GM19463 (cell line): ENCODE measurements at regions not wholly inside any gene's neighbourhood (a gene's known extent, or its start where the extent isn't known, plus 50 kb on each side); places are given as distances from the start of the nearest gene placed in this dataset.
"Not testable (repeated sequence)": the region's sequence is repeated elsewhere in the genome, so short reads cannot be mapped to it uniquely, and the experiment has no call there.

Experiments
- ATAC-seq: cut with Tn5 transposase; IDR thresholded peaks from one replicate; pipeline ENCODE4 v1.9.1; 2021; ENCODE audit warnings: mild to moderate bottlenecking, moderate library complexity; ENCODE audit not compliant: unreplicated experiment

GRCh38 chr10:131577178-131577555 lies 265.6 kb upstream of the TCERG1L start:
- ATAC-seq = no peak

DNA sequence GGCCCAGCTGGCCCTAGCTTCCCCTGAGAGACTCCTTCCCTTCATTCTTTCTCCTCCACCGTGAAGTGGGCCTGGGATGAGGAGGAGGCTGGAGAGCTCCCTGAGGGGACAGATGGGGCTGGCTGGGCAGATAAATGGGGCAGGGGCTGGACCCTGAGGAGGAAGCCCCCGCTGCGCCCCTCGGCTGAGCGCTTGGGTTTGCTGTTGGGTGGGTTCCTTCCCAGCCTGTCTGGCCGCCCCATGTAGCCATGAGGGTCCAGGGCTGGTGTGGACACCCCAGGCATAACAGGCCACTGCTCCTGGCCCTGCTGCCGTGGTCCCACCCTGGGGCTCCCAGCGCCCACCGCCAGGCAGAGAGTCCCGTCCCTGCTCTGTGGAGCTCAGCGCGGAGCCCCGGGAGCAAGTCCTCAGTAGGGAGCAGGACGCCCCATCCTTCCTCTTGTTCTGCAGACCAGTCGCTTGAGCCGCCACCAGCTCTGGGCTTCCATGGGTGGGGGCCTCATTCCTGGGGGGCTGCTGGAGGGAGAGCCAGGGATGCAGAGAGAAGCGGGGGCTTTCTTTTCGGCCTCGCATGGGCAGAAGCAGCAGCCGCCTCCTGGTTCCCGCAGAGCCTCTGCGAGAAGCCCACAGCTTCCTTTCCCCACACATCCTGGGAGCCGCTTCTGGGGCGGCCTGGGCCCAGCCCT lies 266.4 kb upstream of the TCERG1L start:
- ATAC-seq = no peak

- no peak for ATAC-seq
Measured at GRCh38 chr10:131578472-131578970, 267.0 kb upstream of the TCERG1L start.

DNA sequence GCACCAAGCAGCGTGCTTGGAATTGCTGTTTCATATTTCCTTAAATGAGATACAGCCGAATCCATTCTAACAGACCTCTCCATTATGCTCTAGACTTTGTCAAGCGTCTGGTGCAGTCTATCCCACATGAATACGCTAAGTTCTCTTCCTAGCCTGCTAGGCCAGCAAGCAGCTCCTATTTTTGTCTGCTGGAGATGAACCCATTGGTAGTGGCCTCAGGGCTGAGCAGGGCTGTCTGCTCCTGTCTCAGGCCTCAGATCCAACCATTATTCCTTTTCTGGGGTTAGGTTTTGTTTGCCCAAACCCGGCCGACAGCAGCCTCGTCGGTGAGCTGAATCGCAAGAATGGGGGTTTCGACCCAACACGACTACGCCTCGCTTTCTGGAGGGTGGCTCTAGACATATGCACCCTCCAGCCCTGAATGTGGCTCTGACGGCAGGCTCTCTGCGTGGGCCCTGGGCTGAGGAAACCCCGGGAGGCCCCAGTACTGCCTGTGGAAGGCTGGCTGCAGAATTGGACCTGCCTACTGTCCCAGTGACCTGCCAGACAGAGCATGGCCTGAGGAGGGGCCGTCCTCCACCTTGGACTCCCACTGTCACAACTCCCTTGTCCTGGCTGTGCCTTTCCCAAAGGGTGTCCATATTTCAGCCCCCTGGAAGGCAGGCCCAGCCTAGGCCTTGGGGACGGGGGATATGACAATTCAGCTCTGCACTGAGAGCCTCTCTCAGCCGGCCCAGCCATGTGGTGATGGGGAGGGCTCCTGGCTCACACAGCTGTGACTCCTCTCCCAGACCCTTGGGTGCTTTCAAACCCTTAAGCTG lies 267.9 kb upstream of the TCERG1L start:
- ATAC-seq = no peak

GRCh38 chr10:131580076-131580652 lies 268.6 kb upstream of the TCERG1L start:
- ATAC-seq = no peak

DNA sequence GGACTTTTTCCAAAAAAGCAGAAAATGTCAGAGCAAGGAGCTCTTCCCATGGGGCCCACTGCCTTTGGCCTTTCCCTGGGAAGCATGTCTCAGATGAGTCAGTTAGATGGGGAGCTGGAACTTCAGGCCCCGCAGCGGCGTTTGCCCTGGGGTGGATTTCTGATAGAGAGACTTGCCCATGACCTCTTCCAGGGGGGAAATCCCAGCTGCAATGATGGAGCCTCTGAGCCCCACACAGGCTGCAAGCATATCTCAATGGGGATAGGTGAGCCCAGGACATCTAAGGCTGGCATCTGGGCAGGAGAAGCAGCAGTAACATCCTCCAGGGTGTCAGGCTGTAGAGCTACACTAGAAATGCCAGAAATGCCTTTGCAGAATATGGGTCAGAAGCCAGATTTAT lies 269.2 kb upstream of the TCERG1L start:
- ATAC-seq = no peak

DNA sequence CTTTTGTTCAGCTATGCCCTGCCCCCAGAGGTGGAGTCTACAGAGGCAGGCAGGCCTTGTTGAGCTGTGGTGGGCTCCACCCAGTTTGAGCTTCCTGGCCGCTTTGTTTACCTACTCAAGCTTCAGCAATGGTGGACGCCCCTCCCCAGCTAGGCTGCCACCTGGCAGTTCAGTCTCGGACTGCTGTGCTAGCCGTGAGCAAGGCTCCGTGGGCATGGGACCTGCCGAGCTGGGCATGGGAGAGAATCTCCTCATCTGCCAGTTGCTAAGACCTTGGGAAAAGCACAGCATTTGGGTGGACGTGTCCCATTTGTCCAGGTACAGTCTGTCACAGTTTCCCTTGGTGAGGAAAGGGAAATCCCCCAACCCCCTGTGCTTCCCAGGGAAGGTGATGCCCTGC lies 270.0 kb upstream of the TCERG1L start:
- ATAC-seq = not testable (repeated sequence)

DNA sequence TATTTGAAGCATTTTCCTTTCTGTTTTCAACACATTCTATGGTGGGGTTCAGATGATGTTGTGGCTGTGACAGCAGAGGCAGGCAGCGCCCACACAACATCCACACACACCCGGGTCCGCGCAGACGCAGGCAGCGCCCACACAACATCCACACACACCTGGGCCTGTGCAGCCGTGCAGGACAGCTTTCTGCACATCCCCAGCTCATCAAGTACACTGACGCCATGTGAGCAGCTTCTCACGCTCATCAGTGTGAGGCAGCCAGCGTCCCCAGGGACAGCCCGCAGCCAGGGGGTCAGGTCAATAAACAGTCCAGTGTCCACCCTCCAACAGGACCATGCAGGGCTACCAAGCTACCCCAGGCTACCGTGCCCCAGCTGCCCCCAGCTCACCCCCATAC lies 272.8 kb upstream of the TCERG1L start:
- ATAC-seq = no peak

GRCh38 chr10:131585761-131586160 lies 274.2 kb upstream of the TCERG1L start:
- ATAC-seq = no peak

GRCh38 chr10:131586958-131587357 lies 275.4 kb upstream of the TCERG1L start:
- no peak for ATAC-seq

DNA sequence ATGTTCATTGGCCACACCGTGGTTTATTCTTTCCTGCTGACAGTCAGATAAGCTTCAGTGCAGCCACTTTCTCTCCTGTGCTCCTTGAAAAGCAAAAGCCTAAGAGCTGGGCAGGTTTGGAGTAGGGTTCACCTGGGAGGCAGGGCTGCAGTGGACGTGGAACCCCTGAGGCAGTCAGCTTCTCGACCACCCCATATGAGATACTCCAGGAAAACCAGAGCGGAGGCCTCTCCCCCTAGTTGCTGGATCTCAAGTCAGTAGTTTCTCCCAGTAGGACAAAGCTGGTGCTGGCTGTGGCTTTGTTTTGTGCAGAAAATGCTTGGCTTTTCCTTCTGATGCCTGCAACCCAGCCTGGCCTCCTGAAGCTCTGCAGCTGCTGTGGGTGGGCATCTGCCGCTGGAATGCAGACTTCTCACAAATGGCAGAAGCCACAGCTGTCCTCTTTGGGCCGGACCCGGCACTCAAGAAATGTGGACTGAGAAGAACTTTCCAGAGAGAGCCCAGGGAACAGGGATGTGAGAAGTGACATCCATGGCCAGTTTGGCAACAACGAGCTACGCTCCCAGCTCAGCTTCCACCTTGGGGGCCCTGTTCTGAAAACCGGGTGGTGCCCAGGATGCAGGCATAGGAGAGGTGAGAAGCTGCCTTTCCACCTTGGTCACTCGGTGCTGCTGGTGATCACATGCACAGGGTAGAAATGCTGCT lies 276.6 kb upstream of the TCERG1L start:
- ATAC-seq = no peak

- no peak for ATAC-seq
Measured at GRCh38 chr10:131588704-131589220, 277.2 kb upstream of the TCERG1L start.

DNA sequence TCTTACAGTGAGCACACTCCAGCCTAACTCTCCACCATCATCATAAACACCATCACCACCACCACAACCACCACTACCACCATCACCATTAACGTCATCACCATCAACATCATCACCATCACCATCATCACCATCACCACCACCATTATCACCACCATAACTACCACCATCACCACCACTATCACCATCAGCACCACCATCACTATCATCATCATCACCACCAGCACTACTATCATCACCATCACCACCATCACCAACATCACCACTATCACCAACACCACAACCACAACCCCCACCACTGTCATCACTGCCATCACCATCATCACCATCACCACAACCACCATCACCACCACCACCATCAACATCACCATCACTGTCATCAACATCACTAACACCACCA lies 279.0 kb upstream of the TCERG1L start:
- no peak for ATAC-seq

GRCh38 chr10:131591936-131592335 lies 280.4 kb upstream of the TCERG1L start:
- no peak for ATAC-seq

- ATAC-seq = no peak
Measured at GRCh38 chr10:131609176-131609575, 291.6 kb upstream of the PPP2R2D start.

GRCh38 chr10:131615150-131615549 lies 285.7 kb upstream of the PPP2R2D start:
- ATAC-seq = no peak

DNA sequence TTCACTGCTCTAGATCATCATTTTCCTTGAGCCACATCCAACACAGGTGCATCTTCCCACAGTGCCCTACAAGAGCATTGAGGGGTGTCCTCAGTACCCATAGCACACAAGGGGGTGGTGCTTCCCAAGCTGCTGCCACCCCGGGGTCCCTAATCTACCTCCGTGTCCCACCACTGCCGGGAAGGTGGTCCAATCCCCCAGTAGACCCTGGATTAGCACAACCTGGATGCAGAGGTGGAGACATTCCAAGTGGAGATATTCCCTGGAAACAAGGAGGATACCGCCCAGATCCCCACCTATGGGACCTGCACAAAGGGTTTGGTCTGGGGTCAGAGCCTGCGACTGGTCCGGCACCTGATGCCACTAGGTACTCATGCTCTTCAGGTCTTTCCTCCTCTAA lies 284.8 kb upstream of the PPP2R2D start:
- no peak for ATAC-seq

DNA sequence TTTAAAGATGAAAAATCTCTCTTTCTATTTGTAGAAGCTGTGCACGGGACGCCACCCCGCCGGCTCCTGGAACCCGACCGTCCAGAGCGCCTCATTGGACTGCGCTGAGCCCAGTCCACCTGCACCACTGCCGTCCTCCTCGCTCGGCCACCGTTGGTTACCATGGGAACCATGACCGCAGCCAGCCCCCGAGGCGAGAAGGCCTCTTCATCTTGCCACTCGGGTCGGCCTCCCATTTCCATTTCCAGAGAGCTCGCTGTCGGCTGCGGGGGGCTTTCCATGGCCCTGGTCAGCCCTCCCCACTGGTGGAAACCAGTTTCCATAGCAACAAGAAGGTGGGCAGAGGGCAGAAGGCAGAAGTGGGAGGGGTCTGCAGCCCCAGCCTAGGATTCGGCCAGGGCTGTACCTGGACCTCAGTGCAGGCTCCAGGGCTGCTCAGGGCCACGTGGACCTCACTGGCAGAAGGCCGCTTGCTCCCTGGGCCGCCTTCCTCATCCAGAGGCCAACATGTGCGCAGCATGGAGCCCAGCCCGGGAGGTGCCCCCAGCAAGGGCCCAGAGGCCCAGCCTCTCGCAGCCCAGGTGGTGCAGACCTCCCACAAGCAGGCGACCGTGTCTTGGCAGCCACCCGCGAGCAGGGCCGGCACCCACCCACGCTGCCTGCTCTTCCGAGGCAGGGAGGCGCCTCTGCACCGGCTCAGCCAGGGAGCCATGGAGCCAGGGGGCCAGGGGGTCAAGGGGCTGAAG lies 283.5 kb upstream of the PPP2R2D start:
- no peak for ATAC-seq

GRCh38 chr10:131618587-131619267 lies 282.1 kb upstream of the PPP2R2D start:
- ATAC-seq = no peak

DNA sequence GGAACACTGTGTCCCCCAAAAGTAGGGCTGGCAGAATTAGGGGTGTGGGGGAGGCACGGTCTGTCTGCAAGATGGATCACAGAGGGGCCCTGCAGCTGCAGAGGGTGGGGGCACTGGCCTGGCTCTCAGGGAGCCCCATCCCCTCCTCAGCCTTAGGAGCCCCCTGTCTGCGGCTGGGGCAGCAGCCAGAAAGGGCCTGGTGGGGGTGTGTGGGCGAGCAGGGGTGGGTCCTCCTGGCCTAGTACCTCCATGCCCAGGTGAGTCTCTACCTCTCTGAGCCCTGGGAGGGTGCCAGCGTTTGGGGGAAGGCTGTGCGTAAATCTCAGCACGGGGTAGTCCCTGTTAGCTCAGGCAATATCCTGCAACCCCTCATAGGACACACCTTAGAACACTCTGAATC lies 280.5 kb upstream of the PPP2R2D start:
- ATAC-seq = no peak
